ENCODE measurements at regions not wholly inside any gene's neighbourhood (a gene's known extent, or its start where the extent isn't known, plus 50 kb on each side); places are given as distances from the start of the nearest gene placed in this dataset.
"Not testable (repeated sequence)": the region's sequence is repeated elsewhere in the genome, so short reads cannot be mapped to it uniquely, and the experiment has no call there.

DNA sequence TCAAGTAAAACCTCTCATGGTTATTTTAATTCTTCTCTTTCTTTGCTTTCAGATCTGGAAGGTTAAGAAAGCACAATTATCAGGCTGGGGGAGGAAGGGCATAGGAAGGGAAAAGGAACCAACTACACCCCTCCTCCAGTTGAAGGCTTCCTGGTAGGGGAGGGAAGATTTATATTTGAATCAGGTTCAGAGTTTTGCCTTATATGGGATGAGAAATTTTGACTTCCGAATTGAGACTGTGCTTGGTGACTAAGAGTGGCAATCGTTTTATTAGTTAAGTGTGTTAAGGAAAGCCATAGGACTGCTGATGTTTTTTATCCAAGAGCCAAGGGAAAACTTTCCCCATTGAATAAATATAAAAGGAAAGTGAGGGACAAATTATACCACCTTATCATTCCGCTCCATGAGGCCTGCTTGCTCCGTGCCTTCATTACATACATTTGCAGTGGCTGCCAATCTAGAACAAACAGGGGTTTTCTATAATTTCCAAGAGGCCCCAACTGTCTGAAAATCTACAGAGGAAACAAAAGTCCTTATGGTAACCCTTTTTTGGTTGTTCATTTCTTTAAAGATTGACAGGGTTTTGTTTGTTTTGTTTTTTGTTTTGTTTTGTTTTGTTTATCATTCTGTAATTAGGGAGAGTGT, 115.7 kb upstream of the EPB41L4A start:
- DNase-seq: no peak

DNA sequence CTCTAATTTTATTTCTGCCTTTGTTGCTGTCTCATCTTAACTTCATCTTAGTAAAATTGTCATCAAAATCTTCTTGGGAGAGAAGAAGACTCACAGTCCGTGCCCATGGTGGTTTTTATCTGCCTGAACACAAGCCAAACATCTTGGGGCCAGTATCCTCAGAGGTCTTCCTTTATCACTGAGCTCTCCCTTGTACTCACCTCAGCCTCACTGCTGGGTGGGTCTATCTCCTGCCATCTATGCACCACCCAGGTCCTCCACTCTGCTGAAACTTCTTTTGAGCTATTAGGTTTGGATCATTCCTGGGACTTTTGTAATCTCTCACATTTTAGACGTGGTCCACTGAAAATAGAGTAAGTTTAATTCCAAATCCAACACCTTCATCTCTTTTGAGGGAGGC, 116.3 kb upstream of the EPB41L4A start:
- no peak for DNase-seq

DNA sequence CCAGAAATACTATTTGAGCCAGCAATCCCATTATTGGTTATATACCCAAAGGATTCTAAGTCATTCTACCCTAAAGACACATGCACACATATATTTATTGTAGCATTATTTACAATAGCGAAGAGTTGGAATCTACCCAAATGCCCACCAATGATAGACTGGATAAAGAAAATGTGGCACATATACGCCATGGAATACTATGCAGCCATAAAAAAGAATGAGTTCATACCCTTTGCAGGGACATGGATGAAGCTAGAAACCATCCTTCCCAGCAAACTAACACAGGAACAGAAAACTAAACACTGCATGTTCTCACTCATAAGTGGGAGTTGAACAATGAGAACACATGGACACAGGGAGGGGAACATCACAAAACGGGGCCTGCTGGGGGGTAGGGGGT, 125.5 kb upstream of the EPB41L4A start:
- not testable (repeated sequence) for DNase-seq

DNA sequence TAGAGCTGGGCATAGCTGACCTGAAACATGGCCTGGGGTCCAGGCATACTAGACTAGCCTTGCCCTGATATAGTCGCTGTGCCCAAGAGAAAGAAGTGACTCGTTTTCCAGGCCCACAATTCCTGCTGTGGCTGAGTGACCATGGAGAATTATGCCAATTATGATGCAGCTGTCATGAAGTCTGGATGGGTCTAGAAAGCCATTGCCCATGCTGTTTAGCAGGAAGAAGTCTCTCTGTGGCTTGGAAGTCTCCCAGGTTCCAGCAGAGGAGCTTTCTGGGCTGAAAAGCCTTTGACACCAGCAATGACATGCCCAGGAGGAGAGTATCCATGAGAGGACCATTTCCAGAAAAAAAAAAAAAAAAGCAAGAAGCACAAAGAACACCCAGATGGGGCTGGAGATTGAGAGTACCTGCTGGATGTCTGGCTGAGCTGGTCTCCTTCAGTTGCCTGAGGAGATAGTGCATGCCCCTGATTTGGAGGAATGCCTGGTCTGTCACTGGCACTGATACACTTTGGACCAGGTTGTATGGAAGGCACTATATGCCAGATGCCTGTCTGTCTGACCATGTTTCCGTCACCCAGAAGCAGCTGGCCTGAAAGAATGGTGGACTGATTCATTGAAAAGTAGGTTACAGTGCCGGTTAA, 128.0 kb upstream of the EPB41L4A start:
- no peak for DNase-seq

DNA sequence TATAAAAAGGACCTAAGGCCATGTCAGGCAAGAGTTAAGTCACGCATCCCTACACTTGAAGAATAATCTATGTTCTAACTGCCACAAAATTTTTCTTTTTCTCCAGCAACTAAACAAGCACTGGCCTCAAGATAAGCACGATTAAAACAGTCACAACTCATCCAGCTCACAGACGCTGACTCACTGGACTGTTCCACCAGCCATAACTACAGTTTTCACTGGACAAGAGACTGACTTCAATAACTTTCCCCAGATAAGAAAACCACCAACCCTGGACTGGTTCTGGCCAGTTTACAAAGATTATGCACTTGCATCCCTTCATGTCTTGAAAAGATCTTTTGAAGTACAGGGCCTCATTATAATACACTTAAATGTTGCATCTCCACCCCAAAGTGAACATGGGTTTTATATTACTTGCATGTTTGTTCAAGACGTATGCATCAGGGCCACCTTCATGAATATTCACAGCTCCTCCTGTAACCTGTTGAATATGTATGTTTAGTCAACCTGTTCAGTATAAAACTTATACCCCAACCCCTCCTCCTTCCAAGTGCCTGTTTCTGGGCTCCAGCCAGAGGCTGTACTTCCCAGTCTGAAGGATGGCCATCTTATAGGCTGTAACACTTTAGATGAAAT, 129.3 kb upstream of the EPB41L4A start:
- DNase-seq: no peak

DNA sequence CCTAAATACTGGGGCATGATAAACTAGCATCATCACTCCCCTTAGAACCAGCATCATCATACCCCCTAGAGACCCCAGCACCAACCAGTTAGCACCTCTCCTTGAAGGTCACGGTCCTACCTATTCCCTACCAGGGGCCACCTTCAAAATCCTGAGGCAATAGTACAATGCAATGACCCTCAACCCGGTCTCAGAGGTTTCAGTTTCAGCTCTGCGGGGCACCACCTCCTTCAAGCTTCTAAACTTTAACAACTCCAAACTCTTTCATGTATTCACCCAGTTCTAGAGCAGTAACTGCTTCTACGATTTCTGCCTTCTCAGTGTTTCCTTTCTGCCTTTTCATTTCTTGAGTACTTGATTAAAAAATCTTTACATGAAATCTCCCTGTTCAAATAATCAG, 130.1 kb upstream of the EPB41L4A start:
- DNase-seq: no peak

DNA sequence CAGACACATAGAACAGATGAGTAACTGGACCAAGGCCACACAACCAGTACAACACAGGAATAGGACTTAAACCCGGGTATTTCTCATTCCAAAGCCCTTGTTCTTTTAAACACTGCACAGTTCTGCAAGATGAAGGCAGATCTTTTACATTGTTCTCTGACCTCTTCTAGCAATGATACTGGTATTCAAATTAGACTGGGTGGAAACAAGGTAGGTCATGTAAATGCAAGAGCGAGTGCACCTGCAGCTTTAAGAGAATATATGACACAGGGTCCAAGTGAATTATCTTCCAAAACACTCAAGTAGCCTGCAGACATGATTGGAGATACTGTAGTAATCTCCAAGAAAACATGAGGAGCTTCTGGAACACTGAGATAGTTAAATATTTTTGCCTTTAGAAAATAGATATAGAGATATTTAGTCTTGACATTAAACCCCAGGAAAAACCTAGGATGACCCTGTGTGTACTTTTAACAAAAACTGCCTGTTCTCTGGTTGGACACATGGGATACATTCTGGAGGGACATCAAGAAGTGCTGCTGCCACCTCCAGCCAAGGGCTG, 130.6 kb upstream of the EPB41L4A start:
- DNase-seq: no peak

DNA sequence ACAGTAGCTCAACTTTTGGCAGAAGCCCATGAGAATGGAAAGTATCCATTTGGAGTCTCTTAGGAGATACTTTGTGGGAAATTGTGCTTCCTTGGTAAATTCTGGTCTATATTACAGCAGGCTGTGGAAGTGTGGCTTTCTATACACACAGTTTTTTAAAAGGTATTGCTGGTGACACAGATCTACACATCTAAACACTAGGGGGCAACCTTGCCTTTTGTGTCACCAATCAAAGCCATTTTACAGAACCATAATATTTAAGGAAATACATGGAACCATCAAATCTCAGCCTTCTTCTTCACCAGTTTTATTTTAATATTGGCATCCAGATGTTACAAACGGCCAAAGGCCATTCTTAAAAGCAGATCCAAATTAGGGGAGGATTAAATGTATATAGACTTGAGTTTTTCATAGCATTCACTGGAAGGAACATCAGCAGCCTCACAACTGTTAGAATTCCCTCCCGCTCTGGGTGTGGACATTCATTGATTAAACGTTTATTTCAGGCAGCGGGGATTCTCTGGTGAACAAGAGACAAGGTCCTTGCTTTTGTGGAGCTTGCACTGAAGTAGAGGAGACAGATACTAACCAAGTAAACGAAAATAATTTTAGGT, 132.4 kb upstream of the EPB41L4A start:
- DNase-seq: no peak

DNA sequence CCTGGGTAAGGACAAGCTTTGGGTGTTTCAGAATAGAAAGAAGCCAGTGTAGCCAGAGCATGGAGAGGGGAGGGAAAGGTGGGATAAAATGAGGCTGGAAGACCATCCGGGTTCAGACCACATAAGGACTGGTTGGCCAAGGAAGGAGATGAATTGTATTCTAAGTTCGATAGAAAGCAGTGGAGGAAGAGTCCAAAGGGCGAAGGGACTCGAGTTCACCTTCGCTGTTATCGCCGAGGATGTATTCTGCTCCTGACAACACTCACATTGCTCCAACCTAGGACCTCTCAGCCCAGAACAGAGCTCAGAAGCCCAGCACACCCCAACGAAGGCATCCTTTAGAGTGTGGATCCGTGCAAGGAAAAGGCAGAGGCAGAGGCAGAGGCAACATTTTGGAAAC, 133.1 kb upstream of the EPB41L4A start:
- no peak for DNase-seq

DNA sequence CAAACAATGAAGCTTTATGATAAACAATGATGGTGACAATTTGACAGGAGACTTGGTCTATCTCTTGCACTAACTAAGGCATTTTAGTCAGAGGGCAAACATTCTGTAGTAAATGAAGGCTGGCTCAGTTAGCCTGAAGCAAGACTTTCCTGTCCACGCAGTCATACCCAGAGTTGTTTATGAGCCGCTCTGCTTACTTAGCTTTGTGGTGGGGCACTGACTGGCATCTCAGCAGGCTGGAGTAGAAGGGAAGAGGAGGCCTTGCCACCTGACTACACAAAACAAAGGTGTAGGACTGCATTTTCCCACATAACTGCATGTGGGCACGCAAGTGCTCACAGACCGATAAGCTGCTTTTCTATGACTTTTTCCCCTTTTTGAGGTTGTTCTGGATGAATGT, 133.7 kb upstream of the EPB41L4A start:
- DNase-seq: no peak

DNA sequence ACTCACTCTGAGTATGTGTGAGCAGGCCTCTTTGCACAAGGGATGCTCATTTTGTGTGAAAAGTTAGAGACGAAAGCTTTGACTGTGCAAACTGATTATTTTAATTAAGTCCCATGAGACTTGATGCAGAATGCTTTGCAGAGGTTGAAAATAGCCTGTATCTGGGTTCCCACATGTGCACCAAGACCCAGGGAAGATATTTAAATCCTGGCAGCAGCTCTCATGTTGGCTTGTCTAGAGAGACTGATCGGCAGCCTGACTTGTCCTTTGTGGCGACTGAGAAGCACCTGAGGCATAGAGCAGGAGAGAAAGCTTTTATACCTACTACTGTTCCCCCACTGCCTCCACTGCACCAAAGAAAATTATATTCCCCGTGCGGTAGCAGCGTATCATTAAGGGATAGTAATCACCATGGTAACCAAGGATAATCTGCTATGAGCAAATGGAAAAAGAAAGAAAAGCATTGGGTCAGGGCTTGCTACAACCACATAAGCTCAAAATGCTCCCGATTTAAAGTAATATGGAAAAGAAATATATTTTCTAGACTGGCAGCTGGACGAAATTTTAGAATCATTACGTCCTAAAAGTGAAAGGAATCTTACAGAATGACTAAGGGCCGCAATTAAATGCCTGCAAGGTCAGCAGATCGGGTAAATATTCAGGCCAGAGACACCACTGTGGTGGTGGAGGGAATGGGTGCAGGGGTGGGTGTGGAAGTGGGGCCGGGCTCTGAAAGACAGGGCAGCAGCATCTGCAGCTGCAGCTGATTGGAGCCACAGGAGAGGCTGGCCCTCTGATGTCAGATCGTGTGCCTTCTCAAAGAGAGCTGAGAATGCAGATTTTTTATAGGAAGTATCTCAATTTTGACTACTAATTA, 135.3 kb upstream of the EPB41L4A start:
- DNase-seq: no peak

DNA sequence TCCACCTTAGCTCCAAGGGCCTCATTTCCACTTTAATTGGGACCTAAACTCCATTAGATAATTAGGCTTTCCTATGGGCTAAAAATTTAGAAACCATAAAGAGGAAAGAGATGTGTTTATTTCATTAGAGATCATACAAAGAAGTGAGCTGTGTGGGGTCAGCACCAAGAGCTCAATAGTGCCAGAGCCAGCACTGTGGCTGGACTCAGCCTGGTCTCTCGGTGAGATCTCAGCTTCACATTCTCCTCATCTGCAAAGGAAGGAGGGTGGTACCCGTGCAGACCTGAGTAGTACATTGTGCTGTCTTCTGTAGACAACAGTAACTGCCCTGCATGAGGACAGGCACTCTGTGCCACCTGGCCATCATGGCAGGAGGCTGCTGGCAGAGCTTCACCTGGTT, 136.1 kb upstream of the EPB41L4A start:
- DNase-seq: no peak

DNA sequence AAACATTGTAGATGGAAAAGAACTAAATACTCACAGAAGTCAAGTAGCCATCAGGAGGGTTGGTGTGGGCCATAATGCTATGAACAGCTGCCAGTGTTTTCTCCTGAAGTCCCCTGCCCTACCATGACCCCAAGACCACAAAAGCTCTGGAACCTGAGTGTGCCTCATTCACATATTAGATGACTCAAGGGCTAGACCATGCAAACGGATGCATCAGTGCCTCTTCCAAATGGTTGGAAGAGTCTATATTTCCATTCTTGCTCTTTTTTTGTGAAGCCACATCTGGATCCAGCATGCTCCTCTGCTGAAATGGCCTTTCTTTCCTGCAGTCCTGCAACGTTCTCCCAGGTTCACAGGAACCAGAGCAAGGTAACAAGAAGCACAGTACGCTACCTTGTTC, 136.6 kb upstream of the EPB41L4A start:
- no peak for DNase-seq

DNA sequence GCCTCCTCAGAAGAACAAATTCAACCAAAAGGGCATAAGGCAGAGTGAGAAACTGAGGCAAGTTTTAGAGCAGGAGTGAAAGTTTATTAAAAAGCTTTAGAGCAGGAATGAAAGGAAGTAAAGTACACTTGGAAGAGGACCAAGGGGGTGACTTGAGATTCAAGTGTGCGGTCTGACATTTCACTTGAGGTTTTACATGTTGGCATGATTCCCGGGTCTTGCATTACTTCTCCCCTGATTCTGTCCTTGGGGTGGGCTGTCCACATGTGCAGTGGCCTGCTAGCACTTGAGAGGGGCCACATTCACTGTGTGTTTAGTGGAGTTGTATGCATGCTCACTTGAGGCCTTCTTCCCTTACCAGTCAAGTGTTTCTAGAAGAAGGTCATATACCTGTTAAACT, 140.4 kb upstream of the EPB41L4A start:
- not testable (repeated sequence) for DNase-seq

DNA sequence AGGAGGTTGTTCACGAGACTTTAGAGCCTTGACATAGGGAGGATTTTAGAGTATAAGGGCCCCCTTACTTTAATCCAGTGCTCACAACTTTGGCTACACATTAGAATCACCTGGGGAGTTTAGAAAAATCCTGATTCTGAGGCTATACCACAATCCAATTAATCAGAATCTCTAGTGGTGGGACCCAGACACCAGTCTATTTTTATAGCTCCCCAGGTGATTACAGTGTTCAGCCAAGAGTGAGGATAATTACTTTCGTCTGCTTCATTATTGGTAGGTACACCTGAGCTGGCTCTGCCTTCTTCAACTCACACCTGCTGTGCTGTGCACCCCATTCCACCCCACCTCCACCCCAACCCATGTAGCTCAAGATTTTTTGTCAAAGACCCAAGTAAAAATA, 141.3 kb upstream of the EPB41L4A start:
- DNase-seq: no peak

DNA sequence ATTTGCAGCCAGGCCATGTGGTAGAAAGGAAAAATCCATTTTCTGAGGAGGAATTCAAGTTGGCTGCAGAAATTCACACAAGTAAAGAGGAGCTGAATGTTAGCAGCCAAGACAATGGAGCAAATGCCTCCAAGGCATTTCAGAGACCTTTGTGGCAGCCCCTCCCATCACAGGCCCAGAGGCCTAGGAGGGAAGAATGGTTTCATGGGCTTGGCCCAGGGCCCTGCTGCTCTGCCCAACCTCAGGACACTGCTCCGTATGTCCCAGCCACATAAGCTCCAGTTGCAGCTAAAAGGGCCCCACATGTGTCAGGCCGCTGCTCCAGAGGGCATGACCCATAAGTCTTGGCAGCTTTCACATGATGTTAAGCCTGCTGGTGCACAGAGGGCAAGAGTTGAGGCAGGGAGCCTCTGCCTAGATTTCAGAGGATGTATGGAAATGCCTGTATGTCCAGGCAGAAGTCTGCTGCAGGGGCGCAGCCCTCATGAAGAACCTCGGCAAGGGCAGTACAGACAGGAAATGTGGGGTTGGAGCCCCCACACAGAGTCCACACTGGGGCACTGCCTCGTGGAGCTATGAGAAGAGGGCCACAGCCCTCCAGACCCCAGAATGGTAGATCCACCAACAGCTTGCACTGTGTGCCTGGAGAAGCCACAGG, 144.2 kb upstream of the EPB41L4A start:
- DNase-seq: no peak

DNA sequence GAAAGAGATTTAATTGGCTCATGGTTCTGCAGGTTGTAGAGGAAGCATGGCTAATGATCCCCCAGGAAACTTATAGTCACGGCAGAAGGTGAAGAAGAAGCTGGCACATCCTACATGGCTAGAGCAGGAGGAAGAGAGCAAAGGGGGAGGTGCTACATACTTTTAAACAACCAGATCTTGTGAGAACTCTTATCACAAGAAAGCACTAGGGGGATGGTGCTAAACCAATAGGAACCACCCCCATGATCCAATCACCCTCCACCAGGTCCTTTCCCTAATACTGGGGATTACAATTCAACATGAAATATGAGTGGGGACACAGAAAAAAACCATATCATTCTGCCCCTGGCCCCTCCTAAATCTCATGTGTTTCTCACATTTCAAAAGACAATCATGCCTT, 147.2 kb upstream of the EPB41L4A start:
- DNase-seq: no peak

DNA sequence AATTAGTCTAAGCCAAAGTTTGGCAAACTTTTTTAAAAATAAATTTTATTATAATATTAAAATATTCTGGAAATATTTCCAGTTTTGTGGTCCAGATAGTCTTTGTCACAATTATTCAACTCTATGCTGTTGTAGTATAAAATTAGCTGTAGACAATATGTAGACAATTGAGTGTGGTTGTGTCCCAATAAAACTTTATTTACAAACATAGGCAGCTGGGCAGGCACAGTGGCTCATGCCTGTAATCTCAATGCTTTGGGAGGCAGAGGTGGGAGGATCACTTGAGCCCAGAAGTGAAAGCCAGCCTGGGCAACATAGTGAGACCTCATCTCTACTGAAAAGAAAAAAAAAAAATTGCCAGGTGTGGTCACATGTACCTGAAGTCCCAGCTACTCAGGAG, 150.5 kb upstream of the EPB41L4A start:
- no peak for DNase-seq

DNA sequence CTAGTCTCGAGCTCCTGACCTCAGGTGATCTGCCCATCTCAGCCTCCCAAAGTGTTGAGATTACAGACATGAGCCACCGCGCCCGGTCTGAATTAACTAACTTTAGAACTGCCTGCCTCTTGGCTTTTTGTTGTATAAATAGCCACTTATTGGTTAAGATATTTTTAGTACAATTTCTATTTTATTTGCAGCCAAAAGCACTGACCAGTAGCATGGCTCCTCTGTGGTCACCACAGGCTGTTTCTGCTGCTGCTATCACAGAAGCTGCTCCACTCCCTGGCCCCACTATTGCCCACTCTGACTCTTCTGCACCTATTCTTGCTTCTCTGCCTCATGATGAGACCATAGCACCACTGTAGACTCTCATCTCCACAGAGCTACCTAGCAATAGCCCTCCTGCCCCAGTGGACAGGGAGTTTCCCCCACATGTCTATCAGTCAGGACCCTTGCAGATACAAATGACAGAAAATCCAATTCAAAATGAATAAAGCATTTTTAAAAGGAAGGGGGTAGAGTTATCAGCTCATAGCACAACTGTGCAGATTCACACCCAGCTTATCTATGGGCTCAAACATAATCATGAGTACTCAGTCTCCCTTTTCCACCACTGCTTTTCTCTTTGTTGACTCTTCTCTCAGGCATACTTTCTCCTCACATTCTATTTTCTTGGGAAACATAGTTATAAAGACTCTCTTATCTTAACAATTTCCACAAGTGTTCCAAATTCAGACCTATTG, 151.8 kb upstream of the EPB41L4A start:
- DNase-seq: no peak

DNA sequence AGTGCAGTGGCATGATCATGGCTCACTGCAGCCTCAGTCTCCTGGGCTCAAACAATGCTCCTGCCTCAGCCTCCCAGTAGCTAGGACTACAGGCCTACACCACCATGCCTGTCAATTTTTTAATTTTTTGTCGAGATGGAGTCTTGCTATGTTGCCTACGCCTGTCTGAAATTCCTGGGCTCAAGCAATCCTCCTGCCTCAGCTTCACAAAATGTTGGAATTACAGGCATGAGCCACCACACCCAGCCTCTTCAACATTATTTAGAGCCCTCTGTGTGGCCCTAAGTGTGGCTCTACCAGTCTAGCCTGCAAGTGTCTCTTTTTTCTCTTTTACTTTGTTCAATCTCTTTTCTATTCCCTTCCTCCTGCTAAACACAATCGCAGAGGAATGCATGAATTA, 154.4 kb upstream of the EPB41L4A start:
- no peak for DNase-seq

DNA sequence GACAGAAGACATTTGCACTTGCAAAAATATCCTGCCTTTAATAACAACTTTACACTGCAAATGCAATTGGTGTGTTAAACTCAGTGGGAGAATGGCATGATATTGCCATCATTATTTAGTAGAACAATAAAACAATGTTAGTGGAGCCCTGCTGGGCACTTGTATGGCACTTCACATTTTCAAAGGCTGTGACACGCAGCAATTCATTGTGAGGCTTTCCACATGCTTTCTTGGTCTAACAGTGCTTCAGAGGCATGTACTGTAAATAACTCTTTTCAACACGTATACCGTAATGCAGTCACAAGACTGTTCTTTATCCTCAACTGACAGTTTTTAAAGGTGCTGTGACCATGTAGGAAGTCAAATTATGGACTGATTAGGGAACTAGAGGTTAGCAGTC, 155.5 kb upstream of the EPB41L4A start:
- no peak for DNase-seq
